Liver (tissue), 8 donors: ENCODE measurements at regions not wholly inside any gene's neighbourhood (a gene's known extent, or its start where the extent isn't known, plus 50 kb on each side); places are given as distances from the start of the nearest gene placed in this dataset.

Experiments used
- DNase-seq: peaks from one replicate; pipeline ENCODE4 v3.0.0-alpha.2; 2017; ENCODE audit warnings: low spot score
- H3K27ac ChIP-seq, 2 donors: one replicate each; pipeline ENCODE4 v1.7.0; 2013; ENCODE audit warnings: inconsistent platforms in 2 of 2, low read length in 2 of 2, control low read depth in 1 of 2, low read depth in 1 of 2, mild to moderate bottlenecking in 1 of 2
- H3K27me3 ChIP-seq, 4 donors: one replicate each; pipeline versions ENCODE4 v1.6.1 to v1.7.0; 2013; ENCODE audit warnings: low read length in 3 of 4, inconsistent platforms in 1 of 4, mild to moderate bottlenecking in 1 of 4, moderate library complexity in 1 of 4; ENCODE audit not compliant: control insufficient read depth in 4 of 4, insufficient read depth in 4 of 4
- H3K36me3 ChIP-seq, 4 donors: one replicate each; pipeline versions ENCODE4 v1.6.1 to v1.7.0; 2013; ENCODE audit warnings: low read length in 3 of 4, mild to moderate bottlenecking in 3 of 4, low read depth in 1 of 4, moderate library complexity in 1 of 4; ENCODE audit not compliant: control insufficient read depth in 4 of 4, insufficient read depth in 3 of 4
- H3K4me1 ChIP-seq, 4 donors: one replicate each; pipeline versions ENCODE4 v1.6.1 to v1.7.0; 2013; ENCODE audit warnings: low read length in 3 of 4, mild to moderate bottlenecking in 3 of 4, moderate library complexity in 1 of 4; ENCODE audit not compliant: control insufficient read depth in 4 of 4, insufficient read depth in 4 of 4
- H3K4me3 ChIP-seq, 3 donors: one replicate each; pipeline versions ENCODE4 v1.6.1 to v1.7.0; 2013; ENCODE audit warnings: low read length in 3 of 3, control low read depth in 1 of 3, low read depth in 1 of 3, mild to moderate bottlenecking in 1 of 3
- H3K9ac ChIP-seq, 2 donors: one replicate each; pipeline ENCODE4 v1.7.0; 2013; ENCODE audit warnings: low read length in 2 of 2, mild to moderate bottlenecking in 2 of 2, moderate library complexity in 2 of 2, control low read depth in 1 of 2, low read depth in 1 of 2
- H3K9me3 ChIP-seq, 4 donors: one replicate each; pipeline versions ENCODE4 v1.6.1 to v1.7.0; 2013; ENCODE audit warnings: low read length in 3 of 4; ENCODE audit not compliant: control insufficient read depth in 4 of 4
- EGR1 ChIP-seq, 2 donors: IDR thresholded peaks; 2 replicates each; pipeline ENCODE4 v1.6.1; 2016 to 2018; ENCODE audit warnings: antibody characterized with exemption in 2 of 2, low read depth in 2 of 2
- FOXA2 ChIP-seq: IDR thresholded peaks from 2 replicates; pipeline ENCODE4 v1.6.1; 2016; ENCODE audit warnings: antibody characterized with exemption
- GABPA ChIP-seq, 2 donors: IDR thresholded peaks in 1 of 2; conservative IDR thresholded peaks in 1 of 2; 2 replicates each; pipeline ENCODE4 v1.6.1; 2016; ENCODE audit warnings: antibody characterized with exemption in 2 of 2, mild to moderate bottlenecking in 1 of 2, moderate library complexity in 1 of 2
- HNF4A ChIP-seq, 2 donors: conservative IDR thresholded peaks; 2 replicates each; pipeline ENCODE4 v1.6.1; 2016; ENCODE audit warnings: antibody characterized with exemption in 2 of 2, mild to moderate bottlenecking in 2 of 2
- HNF4G ChIP-seq: IDR thresholded peaks from 2 replicates; pipeline ENCODE4 v1.6.1; 2016; ENCODE audit warnings: antibody characterized with exemption
- JUND ChIP-seq, 2 donors: IDR thresholded peaks; 2 replicates each; pipeline ENCODE4 v1.6.1; 2016; ENCODE audit warnings: antibody characterized with exemption in 2 of 2
- RAD21 ChIP-seq, 2 donors: IDR thresholded peaks; 2 replicates each; pipeline ENCODE4 v1.6.1; 2016; ENCODE audit warnings: antibody characterized with exemption in 2 of 2, mild to moderate bottlenecking in 2 of 2
- REST ChIP-seq: IDR thresholded peaks from 2 replicates; pipeline ENCODE4 v1.6.1; 2016; ENCODE audit warnings: antibody characterized with exemption, mild to moderate bottlenecking
- SP1 ChIP-seq: IDR thresholded peaks from 2 replicates; pipeline ENCODE4 v1.6.1; 2018; ENCODE audit warnings: antibody characterized with exemption, mild to moderate bottlenecking
- TAF1 ChIP-seq: conservative IDR thresholded peaks from 2 replicates; pipeline ENCODE4 v1.6.1; 2016; ENCODE audit warnings: antibody characterized with exemption, mild to moderate bottlenecking
- YY1 ChIP-seq: IDR thresholded peaks from 2 replicates; pipeline ENCODE4 v1.6.1; 2016; ENCODE audit warnings: antibody characterized with exemption, mild to moderate bottlenecking
- ZBTB33 ChIP-seq: IDR thresholded peaks from 2 replicates; pipeline ENCODE4 v1.6.1; 2016; ENCODE audit warnings: antibody characterized with exemption
- WGBS: extraction: QIAGEN DNeasy Blood & Tissue Kit; methylation state at CpG from one replicate; pipeline ENCODE4 v1.1.7; 2013; 5-methylcytosine and 5-hydroxymethylcytosine counted together
- TF ChIP-seq, protein P1 (sequence below): fragments of 150-350 bp; IDR thresholded peaks from 2 replicates; pipeline ENCODE4 v1.5.1; 2017; ENCODE audit warnings: improper control_type of control experiment, low read depth, low read length; ENCODE audit not compliant: missing input control
- TF ChIP-seq, protein P2 (sequence below): IDR thresholded peaks from 2 replicates; pipeline ENCODE4 v1.6.1; 2016; ENCODE audit warnings: antibody characterized with exemption
- TF ChIP-seq, protein P3 (sequence below): IDR thresholded peaks from 2 replicates; pipeline ENCODE4 v1.6.1; 2016; ENCODE audit warnings: antibody characterized with exemption
- donor health status: healthy.
- donor health status: healthy.
- donor health status: healthy.
- donor health status: healthy.
- donor health status: healthy.

DNA sequence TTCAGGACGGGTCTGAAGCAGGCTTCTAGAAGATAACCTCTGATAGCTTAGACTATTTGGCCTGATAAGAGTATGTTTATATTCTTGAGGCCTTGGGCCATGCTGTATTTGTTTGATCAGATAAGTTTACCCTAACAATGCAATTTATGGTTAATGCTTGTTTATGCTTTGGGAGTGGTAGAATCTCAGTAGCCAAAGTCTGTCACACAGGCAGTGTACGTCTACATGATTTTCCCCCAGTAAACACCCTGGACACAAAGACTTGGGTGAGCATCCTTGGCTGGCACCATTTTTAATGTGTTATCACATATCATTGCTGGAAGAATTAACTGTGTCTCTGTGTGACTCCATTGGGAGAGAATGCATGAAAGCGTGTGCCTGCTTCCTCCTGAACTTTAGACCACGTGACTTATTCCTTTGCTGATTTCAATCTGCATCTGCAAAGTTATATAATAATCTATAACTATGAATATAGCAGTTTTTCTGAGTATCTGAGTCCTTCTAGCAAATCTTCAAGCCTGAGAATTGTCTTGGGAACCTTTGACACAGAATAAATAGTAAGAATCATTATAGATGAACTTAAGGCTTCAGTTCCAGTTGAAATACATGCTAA lies 172.4 kb downstream of the CASP12 start:
- no peak overlapping the region for H3K4me3 ChIP-seq
- H3K27me3 ChIP-seq: no peaks in the 10 kb centered on the region
- no peak for TF ChIP-seq GABPA (IDR thresholded peaks at IDR 0.05 in 1 of 2, conservative IDR thresholded peaks at IDR 0.05 in 1 of 2)
- TF ChIP-seq TAF1: no peak
- no peak for TF ChIP-seq JUND (IDR thresholded peaks at IDR 0.05)
- no peak for TF ChIP-seq FOXA2
- TF ChIP-seq, protein P1, sequence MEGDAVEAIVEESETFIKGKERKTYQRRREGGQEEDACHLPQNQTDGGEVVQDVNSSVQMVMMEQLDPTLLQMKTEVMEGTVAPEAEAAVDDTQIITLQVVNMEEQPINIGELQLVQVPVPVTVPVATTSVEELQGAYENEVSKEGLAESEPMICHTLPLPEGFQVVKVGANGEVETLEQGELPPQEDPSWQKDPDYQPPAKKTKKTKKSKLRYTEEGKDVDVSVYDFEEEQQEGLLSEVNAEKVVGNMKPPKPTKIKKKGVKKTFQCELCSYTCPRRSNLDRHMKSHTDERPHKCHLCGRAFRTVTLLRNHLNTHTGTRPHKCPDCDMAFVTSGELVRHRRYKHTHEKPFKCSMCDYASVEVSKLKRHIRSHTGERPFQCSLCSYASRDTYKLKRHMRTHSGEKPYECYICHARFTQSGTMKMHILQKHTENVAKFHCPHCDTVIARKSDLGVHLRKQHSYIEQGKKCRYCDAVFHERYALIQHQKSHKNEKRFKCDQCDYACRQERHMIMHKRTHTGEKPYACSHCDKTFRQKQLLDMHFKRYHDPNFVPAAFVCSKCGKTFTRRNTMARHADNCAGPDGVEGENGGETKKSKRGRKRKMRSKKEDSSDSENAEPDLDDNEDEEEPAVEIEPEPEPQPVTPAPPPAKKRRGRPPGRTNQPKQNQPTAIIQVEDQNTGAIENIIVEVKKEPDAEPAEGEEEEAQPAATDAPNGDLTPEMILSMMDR: no peak
- TF ChIP-seq RAD21 (IDR thresholded peaks at IDR 0.05): no peak
- TF ChIP-seq, protein P2, sequence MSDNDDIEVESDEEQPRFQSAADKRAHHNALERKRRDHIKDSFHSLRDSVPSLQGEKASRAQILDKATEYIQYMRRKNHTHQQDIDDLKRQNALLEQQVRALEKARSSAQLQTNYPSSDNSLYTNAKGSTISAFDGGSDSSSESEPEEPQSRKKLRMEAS: no peak
- TF ChIP-seq SP1: no peak
- no peak for TF ChIP-seq YY1
- TF ChIP-seq HNF4G: no peak
- TF ChIP-seq, protein P3, sequence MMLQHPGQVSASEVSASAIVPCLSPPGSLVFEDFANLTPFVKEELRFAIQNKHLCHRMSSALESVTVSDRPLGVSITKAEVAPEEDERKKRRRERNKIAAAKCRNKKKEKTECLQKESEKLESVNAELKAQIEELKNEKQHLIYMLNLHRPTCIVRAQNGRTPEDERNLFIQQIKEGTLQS: no peak
- no peak for TF ChIP-seq EGR1 (IDR thresholded peaks at IDR 0.05; ENCODE audit: low read depth in 2 of 2)
- no peak for TF ChIP-seq REST
- no peak for TF ChIP-seq ZBTB33
- no peak for TF ChIP-seq HNF4A (conservative IDR thresholded peaks at IDR 0.05)
- no peak for DNase-seq
- H3K4me1 ChIP-seq: no peaks in the 10 kb centered on the region
- no peak overlapping the region for H3K9ac ChIP-seq
- no peak overlapping the region for H3K27ac ChIP-seq
- H3K36me3 ChIP-seq: no peaks in the 10 kb centered on the region
- 27% methylated on average over 4 of the region's 4 CpGs for WGBS
- no peaks in the 10 kb centered on the region for H3K9me3 ChIP-seq

DNA sequence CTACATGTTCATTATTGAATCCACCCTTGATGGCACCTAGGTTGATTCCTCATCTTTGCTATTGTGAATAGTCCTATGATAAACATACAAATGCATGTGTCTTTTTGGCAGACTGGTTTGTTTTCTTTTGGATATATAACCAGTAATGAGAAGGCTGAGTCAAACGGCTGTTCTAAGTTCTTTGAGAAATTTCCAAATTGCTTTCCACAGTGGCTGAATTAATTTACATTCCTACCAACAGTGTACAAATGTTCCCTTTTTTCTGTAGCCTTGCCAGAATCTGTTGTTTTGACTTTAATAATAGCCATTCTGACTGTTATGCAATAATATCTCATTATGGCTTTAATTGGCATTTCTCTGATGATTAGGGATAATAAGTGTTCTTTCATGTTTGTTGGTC lies 184.9 kb downstream of the CASP12 start:
- no peak for DNase-seq
- TF ChIP-seq REST (no peak), SP1 (no peak), YY1 (no peak), ZBTB33 (no peak)
- Histone ChIP-seq H3K9ac (no peak overlapping the region), H3K36me3 (no peaks in the 10 kb centered on the region), H3K27ac (no peak overlapping the region), H3K27me3 (no peaks in the 10 kb centered on the region), H3K9me3 (no peaks in the 10 kb centered on the region), H3K4me3 (no peak overlapping the region), H3K4me1 (no peaks in the 10 kb centered on the region)
- whole genome bisulfite sequencing: 56% methylated on average over 1 of the region's 1 CpG
